RWPE1 (cell line): ENCODE measurements at regions not wholly inside any gene's neighbourhood (a gene's known extent, or its start where the extent isn't known, plus 50 kb on each side); places are given as distances from the start of the nearest gene placed in this dataset.

Experiments
- CTCF ChIA-PET: fragments of 350-600 bp; sonication (Branson Sonifier 250); formaldehyde crosslinking; extraction: SDS; loops from one replicate; lab custom pipeline; 2021; lab: Yijun Ruan, JAX
- POLR2A ChIA-PET: fragments of 400-600 bp; formaldehyde crosslinking; extraction: SDS; loops from one replicate; lab custom pipeline; 2020; ENCODE audit warnings: antibody characterized with exemption; ENCODE audit not compliant: low non-redundant PET; lab: Yijun Ruan, JAX
- DNase-seq: peaks from one replicate; pipeline ENCODE4 v3.0.0; 2012; ENCODE audit warnings: low spot score
- H3K27ac ChIP-seq: fragments of 450-650 bp; 2 replicates; pipeline ENCODE4 v1.5.1; 2017
- CTCF ChIP-seq: fragments of 450-650 bp; conservative IDR thresholded peaks from 2 replicates; pipeline ENCODE4 v1.5.1; 2017; ENCODE audit warnings: low read depth, mild to moderate bottlenecking

GRCh38 chr4:156195914-156196313 lies 242.2 kb upstream of the CTSO start:
- DNase-seq: no peak
- CTCF ChIA-PET: interaction anchor here (0.6 kb wide), 1 partner anchor 143 kb away, joined by 7 read pairs; no protein-coding TSS in a partner anchor
- TF ChIP-seq CTCF: no peak
- POLR2A ChIA-PET: no interaction called here
- H3K27ac ChIP-seq: no peak overlapping the region

- no peak overlapping the region for H3K27ac ChIP-seq
- TF ChIP-seq CTCF: no peak
- peak; percentile 13 for DNase-seq
- CTCF ChIA-PET: no interaction called here
- POLR2A ChIA-PET: no interaction called here
These were observed 241.2 kb upstream of the CTSO start for GRCh38 chr4:156194896-156195295.

- no peak for DNase-seq
- POLR2A ChIA-PET: no interaction called here
These were observed 240.1 kb upstream of the CTSO start for GRCh38 chr4:156193800-156194199.

GRCh38 chr4:156193106-156193505 lies 239.4 kb upstream of the CTSO start:
- POLR2A ChIA-PET: no interaction called here
- CTCF ChIA-PET: no interaction called here
- no peak for TF ChIP-seq CTCF
- H3K27ac ChIP-seq: no peak overlapping the region
- no peak for DNase-seq

More at GRCh38 chr4:156193800-156194199, 240.1 kb upstream of the CTSO start:
- CTCF ChIA-PET: no interaction called here
- no peak for TF ChIP-seq CTCF
- no peak overlapping the region for H3K27ac ChIP-seq

- no peak for DNase-seq
- no peak for TF ChIP-seq CTCF
- ChIA-PET CTCF (interaction anchor here (0.6 kb wide), 1 partner anchor 65 kb away, joined by 3 read pairs; no protein-coding TSS in a partner anchor), POLR2A (no interaction called here)
- H3K27ac ChIP-seq: no peak overlapping the region
These were observed 238.4 kb upstream of the CTSO start for GRCh38 chr4:156192033-156192432.

- DNase-seq: no peak
- no peak overlapping the region for H3K27ac ChIP-seq
- no peak for TF ChIP-seq CTCF
- ChIA-PET POLR2A (no interaction called here), CTCF (no interaction called here)
These were observed 237.5 kb upstream of the CTSO start for GRCh38 chr4:156191044-156191781.
